CD4-positive, alpha-beta T cell treated with Interleukin-2 at 100 ng/mL for 4 hours (primary cell): ENCODE measurements at regions not wholly inside any gene's neighbourhood (a gene's known extent, or its start where the extent isn't known, plus 50 kb on each side); places are given as distances from the start of the nearest gene placed in this dataset.

Experiments
- DNase-seq: peaks from one replicate; pipeline ENCODE4 v3.0.0-alpha.2; 2020; ENCODE audit warnings: low spot score

- no peak for DNase-seq
These were observed 222.7 kb upstream of the LNX1 start for GRCh38 chr4:53813998-53814397.

- no peak for DNase-seq
These were observed 219.4 kb upstream of the LNX1 start for GRCh38 chr4:53810643-53811042.

GRCh38 chr4:53809816-53810215 lies 218.5 kb upstream of the LNX1 start:
- DNase-seq, result no peak

- no peak for DNase-seq
These were observed 214.0 kb upstream of the LNX1 start for GRCh38 chr4:53805291-53805690.

- no peak for DNase-seq
These were observed 213.4 kb upstream of the LNX1 start for GRCh38 chr4:53804719-53805118.

DNA sequence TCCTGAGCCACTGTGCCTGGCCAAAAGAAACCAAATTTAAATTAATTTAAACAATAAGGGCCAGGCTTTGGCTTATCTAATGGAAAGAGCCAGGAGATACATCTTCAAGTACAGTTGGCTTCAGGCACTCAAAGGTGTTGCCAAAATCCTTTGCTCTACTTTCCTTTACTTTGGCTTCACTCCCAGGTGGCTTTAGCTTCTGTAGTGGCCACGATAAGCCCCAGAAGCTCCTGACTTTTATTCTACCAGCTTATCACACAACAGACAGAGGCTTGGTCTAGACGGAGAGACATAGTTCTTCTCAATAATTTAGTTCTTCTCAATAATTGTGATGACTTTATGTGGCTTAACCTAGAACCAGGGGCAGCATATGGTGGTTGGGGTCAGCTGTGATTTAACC lies 211.2 kb upstream of the LNX1 start:
- DNase-seq, result no peak

GRCh38 chr4:53801373-53801772 lies 210.1 kb upstream of the LNX1 start:
- no peak for DNase-seq

- no peak for DNase-seq
These were observed 209.5 kb upstream of the LNX1 start for GRCh38 chr4:53800741-53801140.

DNA sequence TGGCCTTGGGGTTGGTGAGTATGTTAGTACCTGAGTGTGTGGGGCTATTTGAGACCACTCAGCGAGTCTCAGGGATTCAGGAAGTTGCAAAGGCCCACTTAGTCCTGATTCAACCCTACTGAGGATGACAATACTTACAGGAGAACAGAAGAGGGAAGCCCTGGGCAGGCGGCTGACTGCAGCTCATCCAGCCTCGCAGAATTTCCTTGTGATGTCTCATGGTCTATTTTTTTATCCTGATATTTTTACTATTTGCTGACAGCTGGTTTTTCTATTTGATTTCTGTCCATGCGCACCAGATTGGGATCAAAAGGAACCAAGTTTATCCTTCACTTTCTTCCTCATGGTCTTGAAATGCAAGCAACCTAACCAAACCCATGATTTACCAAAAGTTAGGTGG lies 201.8 kb upstream of the LNX1 start:
- DNase-seq, result no peak

- no peak for DNase-seq
These were observed 199.0 kb upstream of the LNX1 start for GRCh38 chr4:53790286-53790685.

DNA sequence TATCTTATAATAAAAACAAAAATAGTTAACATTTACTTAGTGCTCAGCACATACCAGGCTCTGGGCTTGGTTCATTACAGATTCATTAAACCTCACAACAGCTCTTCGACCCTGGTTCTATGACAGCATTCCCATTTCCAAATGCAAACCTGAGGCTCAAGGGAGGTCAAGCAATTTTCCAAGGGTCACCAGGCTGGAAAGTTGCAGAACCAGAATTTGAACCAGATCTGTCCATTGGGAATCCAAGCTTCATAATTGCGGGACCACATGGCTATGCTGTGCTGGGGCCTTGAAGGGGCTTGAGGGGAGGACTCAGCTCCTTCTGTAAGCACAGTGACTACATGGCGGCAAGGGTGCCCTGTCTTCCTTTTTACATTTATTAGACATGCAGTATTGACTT lies 197.3 kb upstream of the LNX1 start:
- no peak for DNase-seq

DNA sequence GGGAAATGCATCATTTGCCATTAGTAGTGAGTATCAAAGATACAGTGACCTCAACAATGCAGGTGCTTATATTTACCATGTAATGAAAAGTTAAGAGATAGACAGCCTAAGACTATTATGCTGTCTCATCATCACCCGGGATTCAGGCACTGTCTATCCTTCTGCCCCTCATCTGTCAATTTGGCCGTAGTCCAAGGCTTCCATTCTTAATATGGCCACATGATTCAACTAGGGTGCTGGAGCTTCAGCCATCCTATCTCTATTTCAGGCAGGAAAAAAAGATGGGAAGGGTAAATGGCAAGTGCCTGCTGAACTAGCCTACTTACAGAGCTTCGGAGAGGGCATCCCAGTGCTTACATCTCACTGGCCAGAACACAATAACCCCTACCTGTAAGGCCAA lies 196.7 kb upstream of the LNX1 start:
- no peak for DNase-seq

DNA sequence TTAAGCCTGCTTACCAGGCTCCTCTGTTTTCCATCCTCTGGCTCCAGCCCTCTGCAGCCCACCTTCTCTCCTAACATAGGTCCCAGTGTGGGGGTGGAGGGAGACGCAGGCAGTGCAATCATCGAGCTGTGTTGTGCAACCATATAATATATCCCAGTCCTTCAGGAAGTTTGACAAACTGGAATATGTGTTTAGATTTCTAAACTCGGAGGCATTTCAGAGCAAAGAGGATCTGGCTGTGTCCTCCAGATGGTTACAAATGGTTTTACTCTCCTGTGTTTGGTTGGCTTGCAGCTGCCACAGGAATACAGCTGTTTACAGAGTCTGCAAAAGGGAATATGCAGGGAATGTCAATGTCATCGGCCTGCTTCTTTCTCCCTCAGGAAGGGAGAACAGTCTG lies 195.3 kb upstream of the LNX1 start:
- no peak for DNase-seq

DNA sequence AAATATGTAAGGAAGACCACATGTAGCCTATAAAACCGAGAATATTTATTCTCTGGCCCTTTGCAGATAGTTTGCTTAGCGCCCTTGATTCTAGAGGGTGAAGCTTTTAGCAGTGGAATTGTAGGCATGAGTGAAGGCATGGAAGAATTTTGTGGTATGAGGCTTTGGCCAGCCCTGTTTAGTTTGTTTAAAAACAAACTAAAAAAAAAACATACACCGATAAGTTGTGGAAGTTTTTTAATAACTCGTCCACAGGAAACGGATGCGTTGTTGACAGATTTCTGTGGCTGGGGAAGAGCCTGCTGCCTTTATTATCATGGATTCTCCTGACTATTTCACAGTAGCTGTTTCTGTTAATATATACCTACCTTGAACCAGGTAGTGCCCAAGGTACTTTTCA lies 194.7 kb upstream of the LNX1 start:
- no peak for DNase-seq

GRCh38 chr4:53784112-53784511 lies 192.8 kb upstream of the LNX1 start:
- DNase-seq, result no peak

- no peak for DNase-seq
These were observed 192.0 kb upstream of the LNX1 start for GRCh38 chr4:53783208-53783859.

DNA sequence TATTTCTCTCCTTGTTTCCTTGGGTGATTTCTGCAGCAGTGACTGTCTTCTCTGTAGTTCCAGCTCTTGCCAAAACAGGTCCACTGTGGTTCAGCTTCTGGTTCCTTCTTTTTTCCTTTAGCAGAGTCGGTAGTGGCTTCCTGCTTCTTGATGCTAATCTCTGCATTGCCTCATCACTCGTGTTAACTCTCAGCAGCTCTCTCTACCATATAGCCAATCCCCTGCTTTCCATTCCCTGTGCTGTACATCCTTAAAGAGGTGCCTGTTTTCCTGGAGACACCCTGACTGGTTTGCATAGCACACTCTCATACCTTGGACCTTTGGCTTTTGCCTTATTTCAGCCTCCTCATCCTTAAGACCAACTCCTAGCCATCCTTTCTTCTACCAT lies 191.2 kb upstream of the LNX1 start:
- no peak for DNase-seq

- no peak for DNase-seq
These were observed 190.6 kb upstream of the LNX1 start for GRCh38 chr4:53781629-53782457.

DNA sequence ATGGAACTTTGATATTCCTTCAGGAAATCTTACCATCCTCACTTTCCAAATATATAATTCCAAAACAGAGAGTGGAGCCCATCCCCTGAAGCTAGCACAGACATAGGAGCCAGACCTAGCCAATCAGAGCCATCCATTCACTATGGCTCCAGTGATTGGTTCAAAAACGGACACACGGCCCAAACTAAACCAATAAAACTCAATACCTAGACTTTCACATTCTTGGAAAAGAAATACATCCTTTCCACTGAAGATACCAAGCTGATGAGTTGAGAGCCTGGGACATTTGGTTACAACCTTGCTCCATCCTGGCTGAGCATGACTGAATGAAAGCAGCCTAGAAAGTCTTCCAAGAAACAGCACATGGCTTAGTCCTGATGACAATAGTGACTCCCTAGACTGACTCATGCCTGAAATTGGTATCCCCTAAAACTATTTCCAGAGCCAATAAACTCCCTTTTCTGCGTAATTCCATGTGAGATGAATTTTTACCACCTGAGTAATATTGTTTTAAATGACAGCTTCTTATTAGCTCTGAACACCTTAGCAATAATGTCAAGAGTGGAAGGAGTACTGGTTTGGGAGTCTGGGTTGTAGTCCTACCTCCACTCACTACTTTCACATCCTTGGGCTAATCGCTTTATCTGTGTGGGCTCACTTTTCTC lies 189.6 kb upstream of the LNX1 start:
- DNase-seq, result no peak

DNA sequence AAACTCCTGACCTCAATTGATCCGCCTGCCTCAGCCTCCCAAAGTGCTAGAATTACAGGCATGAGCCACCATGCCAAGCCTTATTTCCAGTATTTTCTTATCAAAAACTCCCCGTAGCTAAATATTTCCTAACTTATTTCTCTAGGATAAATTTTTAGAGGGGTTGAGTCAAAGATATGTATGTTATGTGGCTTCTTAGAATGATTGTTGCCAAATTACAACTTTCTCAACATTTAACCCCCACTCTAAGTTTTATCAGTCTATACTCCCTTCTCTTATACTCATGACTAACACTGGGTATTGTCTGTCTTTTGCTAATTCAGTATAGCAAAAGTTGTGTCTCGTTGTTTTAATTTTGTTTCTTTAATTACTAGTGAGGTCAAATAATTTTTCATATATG lies 187.7 kb upstream of the LNX1 start:
- no peak for DNase-seq

DNA sequence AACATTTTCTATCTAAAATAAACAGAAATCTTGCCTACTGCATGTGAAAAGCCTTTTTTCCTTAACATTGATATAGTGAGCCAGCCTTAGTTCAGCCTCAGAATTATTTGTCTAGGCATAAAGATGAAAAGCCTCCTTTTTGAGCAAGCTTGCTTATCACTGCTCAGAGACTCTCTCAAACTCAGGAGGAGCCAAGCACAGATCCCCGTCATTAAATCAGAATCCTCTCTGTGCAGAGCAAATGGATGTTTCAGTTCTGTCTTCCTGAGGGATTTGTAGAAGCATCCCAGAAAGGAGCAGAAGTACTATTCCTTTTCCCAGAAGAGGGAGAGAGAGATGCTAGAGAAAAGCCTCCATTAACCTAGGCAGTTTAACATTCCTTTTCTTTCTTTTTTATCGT lies 186.9 kb upstream of the LNX1 start:
- no peak for DNase-seq

DNA sequence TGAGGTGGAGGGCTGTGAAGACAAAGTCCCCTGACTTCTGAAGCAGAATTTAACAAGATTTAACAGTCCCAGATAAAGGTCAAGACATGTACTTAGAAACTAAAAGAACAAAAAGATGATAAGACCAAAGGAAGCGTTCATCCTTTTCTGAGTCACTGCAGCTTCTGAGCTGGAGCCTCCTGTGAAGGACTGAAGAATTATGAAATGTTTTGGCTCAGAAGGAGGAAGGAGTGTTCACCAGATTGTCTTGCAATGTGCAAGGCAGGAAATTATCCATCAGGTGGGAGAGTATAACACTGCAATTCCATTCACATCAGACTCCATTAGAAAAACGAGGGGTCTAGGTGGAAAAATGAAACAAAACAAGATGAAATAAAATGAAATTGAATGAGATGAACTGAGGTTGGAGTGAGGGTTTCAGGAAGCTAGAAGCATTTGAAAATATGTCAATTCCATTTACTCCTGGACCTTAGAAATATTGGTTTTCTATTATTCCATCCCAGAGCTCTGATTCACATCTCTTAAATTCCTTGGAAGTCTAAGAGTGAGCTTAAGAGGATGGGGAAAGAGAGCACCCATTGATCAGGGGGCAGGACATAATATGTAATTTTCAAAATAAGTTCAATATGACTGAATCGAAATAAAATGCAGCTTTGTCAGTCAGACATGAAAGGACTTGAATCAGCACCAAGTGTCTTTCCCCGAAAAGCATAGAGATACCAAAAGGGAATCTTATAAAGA lies 186.1 kb upstream of the LNX1 start:
- no peak for DNase-seq

- no peak for DNase-seq
These were observed 184.9 kb upstream of the LNX1 start for GRCh38 chr4:53776141-53776540.
